Adrenal gland (tissue), 9 donors: ENCODE measurements at regions not wholly inside any gene's neighbourhood (a gene's known extent, or its start where the extent isn't known, plus 50 kb on each side); places are given as distances from the start of the nearest gene placed in this dataset.

Experiments
- DNase-seq, 7 donors: peaks; one replicate each; pipeline ENCODE4 v3.0.0-alpha.2; 2019 to 2020
- H3K27ac ChIP-seq, 5 donors: fragments of 200-600 bp; sonication (generic) in 4 of 5; 1 replicate in 3 of 5; 2 replicates in 2 of 5; pipeline versions ENCODE4 v1.5.1 to v1.8.0; 2016 to 2020; ENCODE audit warnings: mild to moderate bottlenecking in 1 of 5
- H3K27me3 ChIP-seq: fragments of 200-600 bp; 2 replicates; pipeline ENCODE4 v1.8.0; 2021
- H3K36me3 ChIP-seq, 2 donors: fragments of 200-600 bp; replicated peaks in 1 of 2; 1 replicate in 1 of 2; 2 replicates in 1 of 2; pipeline versions ENCODE4 v1.5.1 to v1.8.0; 2018 to 2022
- H3K4me1 ChIP-seq, 2 donors: fragments of 200-600 bp; replicated peaks in 1 of 2; 1 replicate in 1 of 2; 2 replicates in 1 of 2; pipeline versions ENCODE4 v1.5.1 to v1.8.0; 2018 to 2021
- H3K4me3 ChIP-seq, 4 donors: fragments of 200-600 bp; sonication (generic) in 3 of 4; one replicate each; pipeline ENCODE4 v1.5.1; 2016 to 2018
- H3K9me3 ChIP-seq, 3 donors: fragments of 200-600 bp; sonication (generic) in 1 of 3; replicated peaks in 1 of 3; 1 replicate in 2 of 3; 2 replicates in 1 of 3; pipeline versions ENCODE4 v1.5.1 to v1.8.0; 2016 to 2021
- CTCF ChIP-seq, 6 experiments: fragments of 450-650 bp in 4 of 6; fragments of 200-600 bp in 2 of 6; sonication (generic) in 1 of 6; IDR thresholded peaks; 1 replicate in 5 of 6; 2 replicates in 1 of 6; pipeline versions ENCODE4 v1.5.1 to v1.8.0; 2016 to 2021; ENCODE audit warnings: antibody characterized with exemption in 6 of 6, mild to moderate bottlenecking in 2 of 6, moderate library complexity in 1 of 6
- POLR2A ChIP-seq, 2 donors: fragments of 450-650 bp; IDR thresholded peaks; one replicate each; pipeline ENCODE4 v1.6.1; 2017; ENCODE audit warnings: antibody characterized with exemption in 2 of 2, mild to moderate bottlenecking in 2 of 2, moderate library complexity in 1 of 2
- WGBS, 4 donors: extraction: QIAGEN DNeasy Blood & Tissue Kit in 2 of 4; methylation state at CpG; one replicate each; pipeline versions ENCODE4 v1.1.5 to v1.1.7; 2013 to 2017; 5-methylcytosine and 5-hydroxymethylcytosine counted together
- intact Hi-C, 2 donors: fragments of 100-400 bp; cut with DNase I; formaldehyde crosslinking; loops; one replicate each; pipeline versions ENCODE4 v1.14.1 to v1.15.0; 2022 to 2023
- donor health status: healthy with polysubstance abuse.
- donor health status: Bipolar disorder and iron deficiency.
- donor health status: DM: yes; HTN: yes; CAD: no.
- donor health status: DM: no; HTN: no; CAD: no.
- donor health status: DM: no; HTN: no; CAD: no.

- TF ChIP-seq POLR2A (IDR thresholded peaks at IDR 0.05): no peak
- no peak for TF ChIP-seq CTCF (IDR thresholded peaks at IDR 0.05)
- no peak for DNase-seq
- H3K4me3 ChIP-seq: no peak overlapping the region
- H3K9me3 ChIP-seq: no peaks in the 10 kb centered on the region
- H3K4me1 ChIP-seq: peaks cover 13 to 19% of the 10 kb centered on the region in 2 donors
- no peaks in the 10 kb centered on the region for H3K36me3 ChIP-seq
- no peak overlapping the region for H3K27ac ChIP-seq
- WGBS, 4 donors: 86 to 92% (median 90%) methylated on average over 9 of the region's 9 CpGs
- intact Hi-C loops: no loop called here
- no peaks in the 10 kb centered on the region for H3K27me3 ChIP-seq
Measured at GRCh38 chr4:128591482-128591881, 218.0 kb upstream of the JADE1 start.

- DNase-seq: peak in 3 of 7 donors; percentile 26 to 41 (median 34)
- H3K27ac ChIP-seq: peak overlapping the region in 2 of 5 donors; percentile 3 to 50
- 55 to 62% (median 60%) methylated on average over 3 of the region's 3 CpGs for WGBS, 4 donors
Measured at GRCh38 chr4:128590773-128591172, 218.7 kb upstream of the JADE1 start.

GRCh38 chr4:128590034-128590740 is 219.3 kb upstream of the JADE1 start:
- Histone ChIP-seq H3K27ac (peak overlapping the region in 3 of 5 donors; percentile 3 to 50 (median 45)), H3K9me3 (no peaks in the 10 kb centered on the region), H3K27me3 (no peaks in the 10 kb centered on the region), H3K36me3 (no peaks in the 10 kb centered on the region), H3K4me3 (no peak overlapping the region), H3K4me1 (peaks cover 13 to 19% of the 10 kb centered on the region in 2 donors)
- intact Hi-C loops: no loop called here
- peak in 6 of 7 donors; percentile 59 to 80 (median 73) for DNase-seq
- TF ChIP-seq POLR2A (IDR thresholded peaks at IDR 0.05) (no peak), CTCF (IDR thresholded peaks at IDR 0.05) (no peak)
- whole genome bisulfite sequencing, 4 donors: 54 to 63% (median 61%) methylated on average over 9 of the region's 9 CpGs

More at GRCh38 chr4:128590773-128591172, 218.7 kb upstream of the JADE1 start:
- intact Hi-C loops: no loop called here
- Histone ChIP-seq H3K27me3 (no peaks in the 10 kb centered on the region), H3K4me1 (peaks cover 13 to 19% of the 10 kb centered on the region in 2 donors), H3K4me3 (no peak overlapping the region), H3K9me3 (no peaks in the 10 kb centered on the region), H3K36me3 (no peaks in the 10 kb centered on the region)
- TF ChIP-seq POLR2A (IDR thresholded peaks at IDR 0.05) (no peak), CTCF (IDR thresholded peaks at IDR 0.05) (no peak)

GRCh38 chr4:128589384-128589965 is 220.0 kb upstream of the JADE1 start:
- TF ChIP-seq POLR2A (IDR thresholded peaks at IDR 0.05): no peak
- no peak for TF ChIP-seq CTCF (IDR thresholded peaks at IDR 0.05)
- H3K36me3 ChIP-seq: no peaks in the 10 kb centered on the region
- peaks cover 13 to 19% of the 10 kb centered on the region in 2 donors for H3K4me1 ChIP-seq
- 67 to 87% (median 77%) methylated on average over 4 of the region's 4 CpGs for WGBS, 4 donors
- no peak for DNase-seq
- H3K4me3 ChIP-seq: no peak overlapping the region
- intact Hi-C loops: no loop called here
- no peaks in the 10 kb centered on the region for H3K9me3 ChIP-seq
- H3K27me3 ChIP-seq: no peaks in the 10 kb centered on the region
- H3K27ac ChIP-seq: peak overlapping the region in 3 of 5 donors; percentile 3 to 50 (median 45)
